ENCODE measurements at regions not wholly inside any gene's neighbourhood (a gene's known extent, or its start where the extent isn't known, plus 50 kb on each side); places are given as distances from the start of the nearest gene placed in this dataset.

GRCh38 chr21:32930673-32931072 is 95.1 kb upstream of the OLIG2 start:
- no peak for TF ChIP-seq CTCF (IDR thresholded peaks at IDR 0.05)
- no peak for TF ChIP-seq POLR2A (IDR thresholded peaks at IDR 0.05)

All from right lobe of liver (tissue), 4 donors.